GM23338 (cell line): ENCODE measurements at regions not wholly inside any gene's neighbourhood (a gene's known extent, or its start where the extent isn't known, plus 50 kb on each side); places are given as distances from the start of the nearest gene placed in this dataset.

Experiments used
- ATAC-seq: fragments of 200-7000 bp; cut with Tn5 transposase; 3 replicates; pipeline ENCODE4 v1.9.1; 2020
- DNase-seq: peaks from one replicate; pipeline ENCODE4 v3.0.0-alpha.2; 2015; ENCODE audit warnings: low spot score
- H2AFZ ChIP-seq: fragments of 200-600 bp; sonication (generic); 2 replicates; pipeline ENCODE4 v1.8.0; 2016; ENCODE audit warnings: antibody characterized with exemption, mild to moderate bottlenecking, moderate library complexity
- H3F3A ChIP-seq: fragments of 200-600 bp; sonication (generic); replicated peaks from 2 replicates; pipeline ENCODE4 v1.8.0; 2017; ENCODE audit warnings: antibody characterized with exemption, mixed run types, low read depth
- H3K27ac ChIP-seq: fragments of 200-600 bp; sonication (generic); 2 replicates; pipeline ENCODE4 v1.6.1; 2016; ENCODE audit warnings: low read depth
- H3K27me3 ChIP-seq: fragments of 200-600 bp; sonication (generic); 2 replicates; pipeline ENCODE4 v1.8.0; 2016; ENCODE audit warnings: mild to moderate bottlenecking, mixed run types, moderate library complexity; ENCODE audit not compliant: insufficient read depth
- H3K36me3 ChIP-seq: fragments of 200-600 bp; sonication (generic); 2 replicates; pipeline ENCODE4 v1.8.0; 2016; ENCODE audit warnings: mild to moderate bottlenecking; ENCODE audit not compliant: insufficient read depth
- H3K4me1 ChIP-seq: fragments of 200-600 bp; sonication (generic); 2 replicates; pipeline ENCODE4 v1.8.0; 2016; ENCODE audit warnings: mild to moderate bottlenecking, moderate library complexity; ENCODE audit not compliant: insufficient read depth
- H3K4me2 ChIP-seq: fragments of 200-600 bp; sonication (generic); 2 replicates; pipeline ENCODE4 v1.7.1; 2017; ENCODE audit warnings: mixed run types
- H3K4me3 ChIP-seq: fragments of 200-600 bp; sonication (generic); 2 replicates; pipeline ENCODE4 v1.6.1; 2016; ENCODE audit warnings: mixed run types
- H3K79me2 ChIP-seq: fragments of 200-600 bp; sonication (generic); replicated peaks from 2 replicates; pipeline ENCODE4 v1.8.0; 2017; ENCODE audit warnings: mild to moderate bottlenecking; ENCODE audit not compliant: insufficient read depth
- H3K9me2 ChIP-seq: fragments of 200-600 bp; sonication (generic); 2 replicates; pipeline ENCODE4 v1.8.0; 2017; ENCODE audit not compliant: insufficient read depth
- H4K20me1 ChIP-seq: fragments of 200-600 bp; sonication (generic); replicated peaks from 2 replicates; pipeline ENCODE4 v1.8.0; 2017; ENCODE audit warnings: mild to moderate bottlenecking; ENCODE audit not compliant: insufficient read depth
- H3K27ac Mint-ChIP-seq: 2 replicates; pipeline ENCODE4 v1.8.0; 2020; ENCODE audit warnings: inconsistent platforms, mild to moderate bottlenecking, moderate library complexity, mixed read lengths
- H3K27me3 Mint-ChIP-seq: 3 replicates; pipeline ENCODE4 v1.8.0; 2022; ENCODE audit warnings: low read depth, mild to moderate bottlenecking, moderate library complexity, mixed read lengths, inconsistent platforms; ENCODE audit not compliant: insufficient read depth, poor library complexity
- H3K36me3 Mint-ChIP-seq: 3 replicates; pipeline ENCODE4 v1.8.0; 2021; ENCODE audit warnings: low read depth, mild to moderate bottlenecking, inconsistent platforms, moderate library complexity, mixed read lengths
- H3K4me1 Mint-ChIP-seq: 3 replicates; pipeline ENCODE4 v1.8.0; 2020; ENCODE audit warnings: mild to moderate bottlenecking, inconsistent platforms, mixed read lengths
- H3K4me3 Mint-ChIP-seq: 3 replicates; pipeline ENCODE4 v1.8.0; 2021; ENCODE audit warnings: moderate library complexity, mild to moderate bottlenecking, inconsistent platforms, mixed read lengths
- H3K9me3 Mint-ChIP-seq: 3 replicates; pipeline ENCODE4 v1.8.0; 2020; ENCODE audit warnings: moderate library complexity, mild to moderate bottlenecking, inconsistent platforms, mixed read lengths
- CREB1 ChIP-seq: fragments of 250-450 bp; sonication (Bioruptor Pico); IDR thresholded peaks from 2 replicates; pipeline ENCODE4 v1.5.0; 2020; ENCODE audit warnings: low read depth, mild to moderate bottlenecking, moderate library complexity
- CTCF ChIP-seq, 2 experiments: fragments of 200-600 bp in 1 of 2; sonication (generic) in 1 of 2; conservative IDR thresholded peaks; 2 replicates each; pipeline versions ENCODE4 v1.5.1 to v1.6.1; 2016 to 2017; ENCODE audit warnings: antibody characterized with exemption in 2 of 2, low read depth in 2 of 2, mild to moderate bottlenecking in 2 of 2, moderate library complexity in 1 of 2
- ETS1 ChIP-seq: IDR thresholded peaks from 2 replicates; pipeline ENCODE4 v1.6.1; 2016; ENCODE audit warnings: antibody characterized with exemption
- EZH2 ChIP-seq: fragments of 200-600 bp; sonication (generic); IDR thresholded peaks from one replicate; pipeline ENCODE4 v1.8.0; 2017; ENCODE audit warnings: antibody characterized with exemption, mild to moderate bottlenecking, low read depth; ENCODE audit not compliant: unreplicated experiment
- EZH2phosphoT487 ChIP-seq: fragments of 200-600 bp; sonication (generic); IDR thresholded peaks from one replicate; pipeline ENCODE4 v1.8.1; 2018; ENCODE audit warnings: antibody characterized with exemption; ENCODE audit not compliant: unreplicated experiment
- JUNB ChIP-seq: IDR thresholded peaks from one replicate; pipeline ENCODE4 v1.6.1; 2016; ENCODE audit warnings: antibody characterized with exemption; ENCODE audit not compliant: unreplicated experiment
- NANOG ChIP-seq: IDR thresholded peaks from 2 replicates; pipeline ENCODE4 v1.6.1; 2016; ENCODE audit warnings: antibody characterized with exemption, borderline replicate concordance
- POLR2AphosphoS5 ChIP-seq: IDR thresholded peaks from 2 replicates; pipeline ENCODE4 v1.6.1; 2016; ENCODE audit warnings: antibody characterized with exemption, low read depth
- REST ChIP-seq: IDR thresholded peaks from one replicate; pipeline ENCODE4 v1.6.1; 2018; ENCODE audit warnings: antibody characterized with exemption; ENCODE audit not compliant: unreplicated experiment
- STAT1 ChIP-seq: IDR thresholded peaks from one replicate; pipeline ENCODE4 v1.6.1; 2016; ENCODE audit warnings: antibody characterized with exemption; ENCODE audit not compliant: unreplicated experiment
- ZNF114 ChIP-seq: fragments of 250-450 bp; sonication (Bioruptor Pico); IDR thresholded peaks from 2 replicates; pipeline ENCODE4 v1.5.0; 2020; ENCODE audit warnings: mild to moderate bottlenecking, moderate library complexity
- ZNF331 ChIP-seq: fragments of 250-450 bp; sonication (Bioruptor Pico); IDR thresholded peaks from 2 replicates; pipeline ENCODE4 v1.5.0; 2020; ENCODE audit warnings: low read depth, mild to moderate bottlenecking, moderate library complexity
- ZNF462 ChIP-seq: fragments of 250-450 bp; sonication (Bioruptor Pico); IDR thresholded peaks from 2 replicates; pipeline ENCODE4 v1.5.0; 2020; ENCODE audit warnings: mild to moderate bottlenecking, moderate library complexity

GRCh38 chr2:114056294-114057143 is 166.6 kb downstream of the ACTR3 start (continued):
- TF ChIP-seq STAT1: no peak
- no peak for TF ChIP-seq ZNF462

GRCh38 chr2:114057638-114058037 is 167.7 kb downstream of the ACTR3 start:
- Histone ChIP-seq H3K4me2 (no peak overlapping the region), H3K27ac (no peak overlapping the region), H3K36me3 (no peaks in the 10 kb centered on the region), H3K79me2 (no peaks in the 10 kb centered on the region), H3K4me3 (no peak overlapping the region), H2AFZ (no peak overlapping the region), H3K9me2 (no peaks in the 10 kb centered on the region), H3K27me3 (no peaks in the 10 kb centered on the region), H3F3A (no peaks in the 10 kb centered on the region), H3K4me1 (no peaks in the 10 kb centered on the region), H4K20me1 (no peaks in the 10 kb centered on the region)
- no peaks in the 10 kb centered on the region for H3K4me1 Mint-ChIP-seq
- H3K9me3 Mint-ChIP-seq: peaks cover 48% of the 10 kb centered on the region
- H3K27me3 Mint-ChIP-seq: peaks cover 3% of the 10 kb centered on the region
- no peak overlapping the region for H3K4me3 Mint-ChIP-seq
- H3K36me3 Mint-ChIP-seq: no peaks in the 10 kb centered on the region
- ATAC-seq: no peak
- no peak for DNase-seq
- no peak overlapping the region for H3K27ac Mint-ChIP-seq
- TF ChIP-seq EZH2phosphoT487 (no peak), POLR2AphosphoS5 (no peak), JUNB (no peak), ETS1 (no peak), REST (no peak), ZNF114 (CRISPR knock-in tag) (no peak), EZH2 (no peak), CREB1 (no peak), ZNF331 (CRISPR knock-in tag) (no peak), CTCF (conservative IDR thresholded peaks at IDR 0.05; ENCODE audit: low read depth in 2 of 2) (no peak), NANOG (no peak), STAT1 (no peak)
